ENCODE measurements at regions not wholly inside any gene's neighbourhood (a gene's known extent, or its start where the extent isn't known, plus 50 kb on each side); places are given as distances from the start of the nearest gene placed in this dataset.
"Not testable (repeated sequence)": the region's sequence is repeated elsewhere in the genome, so short reads cannot be mapped to it uniquely, and the experiment has no call there.

DNA sequence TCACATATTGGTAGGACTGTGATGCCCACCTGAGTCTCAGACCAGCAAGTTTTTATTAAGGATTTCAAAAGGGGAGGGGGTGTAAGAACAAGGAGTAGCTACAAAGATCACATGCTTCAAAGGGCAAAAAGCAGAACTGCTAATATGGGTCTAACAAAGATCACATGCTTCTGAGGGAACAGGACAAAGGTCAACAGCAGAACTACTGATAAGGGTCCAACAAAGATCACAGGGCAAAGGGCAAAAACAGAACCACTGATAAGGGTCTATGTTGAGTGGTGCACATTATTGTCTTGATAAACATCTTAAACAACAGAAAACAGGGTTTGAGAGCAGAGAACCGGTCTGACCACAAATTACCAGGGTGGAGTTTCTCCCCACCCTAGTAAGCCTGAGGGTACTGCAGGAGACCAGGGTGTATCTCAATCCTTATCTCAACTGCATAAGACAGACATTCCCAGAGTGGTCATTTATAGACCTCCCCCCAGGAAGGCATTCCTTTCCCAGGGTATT, 214.5 kb upstream of the CHD1 start:
- DNase-seq = not testable (repeated sequence)

DNA sequence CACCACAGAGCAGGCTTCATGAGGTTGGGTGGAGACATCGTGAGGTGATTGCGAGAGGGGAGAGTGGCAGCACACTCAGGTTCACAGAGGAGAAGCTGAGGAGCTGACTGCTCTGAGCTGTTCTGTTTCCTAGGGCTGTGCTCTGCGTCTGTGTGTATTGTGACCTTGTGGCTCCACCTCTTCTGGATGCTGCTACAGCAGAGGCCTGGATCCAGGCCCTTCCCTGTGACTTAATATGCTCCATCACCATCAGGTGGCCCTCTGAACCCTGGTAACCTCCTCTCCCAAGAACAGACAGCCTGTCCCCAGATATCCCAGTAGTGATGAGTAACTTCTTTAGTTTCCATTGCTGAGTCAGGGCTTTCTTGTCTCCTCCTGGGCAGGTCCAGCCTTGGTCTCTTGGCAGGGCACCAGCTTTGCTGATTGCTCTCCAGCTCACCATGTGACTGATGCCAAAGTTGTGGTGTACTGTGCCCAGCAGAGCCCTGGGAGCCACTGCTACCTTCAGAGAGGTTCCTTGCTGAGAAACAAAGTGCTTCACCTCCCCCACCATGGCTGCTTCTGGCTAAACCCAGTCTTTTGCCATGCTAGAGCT, 212.8 kb upstream of the CHD1 start:
- DNase-seq = no peak

DNA sequence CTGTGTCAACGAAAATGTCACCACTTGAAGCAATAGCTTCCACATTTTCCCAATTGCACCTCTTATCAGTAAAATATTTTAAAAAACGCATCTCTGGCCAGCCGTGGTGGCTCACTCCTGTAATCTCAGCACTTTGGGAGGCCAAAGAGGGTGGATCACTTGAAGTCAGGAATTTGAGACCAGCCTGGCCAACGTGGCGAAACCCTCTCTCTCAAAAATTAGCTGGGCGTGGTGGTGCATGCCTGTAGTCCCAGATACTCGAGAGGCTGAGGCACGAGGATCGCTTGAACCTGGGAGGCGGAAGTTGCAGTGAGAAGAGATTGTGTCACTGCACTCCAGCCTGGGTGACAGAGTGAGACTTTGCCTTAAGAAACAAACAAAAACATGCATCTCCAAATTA, 210.1 kb upstream of the CHD1 start:
- DNase-seq = no peak

DNA sequence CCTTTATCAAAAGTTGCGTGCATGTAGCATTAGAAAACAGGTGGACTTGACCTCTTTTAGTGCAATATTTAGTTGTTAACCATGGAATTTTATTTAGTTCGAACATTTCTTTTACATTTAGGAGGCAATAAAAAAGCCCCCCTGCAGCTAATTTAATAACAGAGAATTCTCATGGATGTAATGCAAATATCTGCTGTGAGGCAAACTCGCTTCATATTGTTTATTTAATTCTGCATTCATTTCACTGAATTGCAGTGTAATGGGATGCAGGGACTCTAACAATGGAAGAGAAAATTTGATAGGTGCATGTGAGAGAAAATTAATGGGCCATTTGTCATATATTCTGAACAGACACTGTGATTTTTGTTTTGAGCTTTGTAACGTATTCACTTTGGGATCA, 205.1 kb upstream of the CHD1 start:
- no peak for DNase-seq

- DNase-seq = no peak
Observed at GRCh38 chr5:99129768-99130501, 201.1 kb upstream of the CHD1 start.

GRCh38 chr5:99122976-99123375, 194.2 kb upstream of the CHD1 start:
- no peak for DNase-seq

DNA sequence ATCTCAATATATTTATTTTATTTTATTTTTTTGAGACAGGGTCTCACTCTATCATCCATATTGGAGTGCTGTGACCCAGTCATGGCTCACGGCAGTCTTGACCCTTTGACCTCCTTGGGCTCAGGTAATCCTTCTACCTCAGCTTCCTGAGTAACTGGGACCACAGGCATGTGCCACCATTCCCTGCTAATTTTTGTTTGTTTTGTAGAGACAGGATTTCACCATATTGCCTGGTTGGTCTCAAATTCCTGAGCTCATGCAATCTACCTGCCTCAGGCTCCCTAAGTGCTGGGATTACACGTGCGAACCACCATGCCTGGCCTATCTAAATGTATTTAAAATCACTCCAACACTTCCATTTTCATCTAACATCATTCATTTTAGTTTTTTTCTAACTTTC, 190.5 kb upstream of the CHD1 start:
- no peak for DNase-seq

DNA sequence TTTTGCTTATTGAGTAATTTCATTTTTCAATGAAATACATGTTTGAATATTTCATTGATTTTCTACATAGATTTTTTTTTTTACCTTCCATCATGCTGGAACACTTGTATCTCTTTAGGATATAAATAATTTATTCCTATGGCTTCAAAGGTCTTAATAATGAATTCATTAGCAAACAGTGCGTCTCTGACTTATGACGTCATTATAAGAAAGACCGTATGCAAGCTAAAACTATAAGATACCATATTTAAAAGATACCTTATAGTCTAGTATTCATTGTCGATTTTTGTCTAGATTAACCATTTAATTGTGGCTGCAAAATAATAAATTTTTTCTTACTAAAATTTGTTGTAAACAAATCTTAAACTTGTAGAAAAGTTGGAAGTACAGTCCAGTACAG, 187.7 kb upstream of the CHD1 start:
- DNase-seq = no peak

- DNase-seq = no peak
Observed at GRCh38 chr5:99109894-99110293, 181.1 kb upstream of the CHD1 start.

- no peak for DNase-seq
Observed at GRCh38 chr5:99105216-99105615, 176.4 kb upstream of the CHD1 start.

DNA sequence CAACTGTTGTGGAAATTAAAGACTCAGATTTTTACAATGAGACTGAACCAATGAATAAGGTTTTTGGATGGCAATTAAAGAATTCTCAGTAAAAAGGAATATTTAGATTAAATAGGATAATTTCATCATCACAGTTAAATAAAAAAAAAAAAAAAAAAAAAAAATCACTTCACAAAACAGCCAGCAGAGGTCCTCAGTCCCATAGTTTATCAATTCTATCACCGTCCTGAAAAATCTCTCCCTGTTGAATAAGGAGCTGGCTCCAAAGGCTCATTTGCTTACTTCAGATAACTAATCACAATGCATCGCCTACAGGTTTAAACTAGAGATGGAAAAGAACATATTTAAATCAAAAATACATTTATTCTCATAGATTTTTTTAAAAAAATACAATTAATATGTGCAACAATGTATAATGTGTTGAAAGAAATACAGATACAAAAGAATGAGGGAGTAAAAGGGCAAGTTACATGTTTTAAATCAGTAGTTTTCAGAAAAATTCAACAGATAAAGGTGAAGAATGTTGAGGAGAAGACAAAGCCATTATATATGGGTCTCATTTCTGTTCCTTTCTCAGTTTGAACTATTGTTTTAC, 175.8 kb upstream of the CHD1 start:
- DNase-seq = peak in 1 of 58 donors; percentile 29

DNA sequence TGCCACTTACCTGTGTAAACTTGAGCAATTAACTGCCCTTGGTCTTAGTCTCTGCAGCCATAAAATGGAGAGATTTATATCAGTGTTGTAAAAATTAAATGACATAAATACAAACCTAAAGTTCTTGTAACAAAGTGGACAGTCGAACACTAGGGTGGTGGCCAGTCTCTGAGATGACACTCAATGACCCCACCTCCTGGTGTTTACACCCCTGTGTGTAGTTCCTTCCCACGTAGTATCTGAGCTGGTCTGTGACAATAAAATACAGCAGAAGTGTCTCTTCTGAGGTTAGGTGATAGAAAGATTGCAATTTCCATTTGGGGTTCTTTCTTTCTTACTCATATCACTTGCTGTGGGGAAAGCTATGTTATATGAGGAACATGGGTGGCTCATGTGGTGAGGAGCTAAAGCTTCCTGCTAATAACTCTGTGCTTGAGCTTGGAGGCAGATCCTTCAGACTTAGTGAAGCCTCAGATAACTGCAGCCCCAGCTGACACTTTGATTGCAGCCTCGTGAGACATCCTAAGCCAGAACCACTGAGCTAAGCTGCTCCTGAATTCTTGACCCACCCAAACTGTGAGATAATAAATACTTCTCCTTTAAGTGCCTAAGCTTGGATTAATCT, 173.4 kb upstream of the CHD1 start:
- DNase-seq = no peak

GRCh38 chr5:99099691-99100090, 170.9 kb upstream of the CHD1 start:
- DNase-seq = no peak

- DNase-seq = no peak
Observed at GRCh38 chr5:99089822-99090549, 161.2 kb upstream of the CHD1 start.

- no peak for DNase-seq
Observed at GRCh38 chr5:99088309-99088708, 159.5 kb upstream of the CHD1 start.

DNA sequence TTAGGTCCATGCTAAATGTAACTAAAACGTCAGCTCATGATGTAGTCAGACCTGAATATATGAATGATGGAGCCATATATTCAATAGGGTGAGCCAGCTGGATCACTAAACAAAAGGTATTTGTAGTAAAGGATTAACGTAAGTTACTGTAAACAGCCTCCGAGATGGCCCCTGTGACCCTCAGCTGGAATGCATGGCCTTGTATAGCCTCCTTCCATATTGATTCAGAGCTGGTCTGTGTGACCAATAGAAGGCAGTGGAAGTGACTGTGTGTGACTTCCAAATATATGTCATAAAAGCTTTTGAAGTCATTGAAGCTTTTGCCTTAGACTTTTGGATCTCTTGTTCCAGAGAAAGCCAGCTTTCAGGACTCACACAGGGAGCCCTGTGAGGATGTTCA, 154.4 kb upstream of the CHD1 start:
- DNase-seq = no peak

DNA sequence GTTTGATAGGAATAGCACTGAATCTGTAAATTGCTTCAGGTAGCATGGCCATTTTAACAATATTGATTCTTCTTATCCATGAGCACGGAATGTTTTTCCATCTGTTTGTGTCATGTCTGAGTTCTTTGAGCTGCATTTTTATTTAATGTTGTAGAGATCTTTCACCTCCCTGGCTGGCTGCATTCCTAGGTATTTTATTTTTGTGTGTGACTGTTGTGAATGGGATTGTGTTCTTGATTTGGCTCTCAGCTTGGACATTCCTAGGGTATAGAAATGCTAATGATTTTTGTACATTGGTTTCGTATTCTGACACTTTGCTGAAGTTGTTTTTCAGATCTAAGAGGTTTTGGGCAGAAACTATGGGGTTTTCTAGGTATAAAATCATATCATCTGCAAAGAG, 152.9 kb upstream of the CHD1 start:
- DNase-seq = no peak

DNA sequence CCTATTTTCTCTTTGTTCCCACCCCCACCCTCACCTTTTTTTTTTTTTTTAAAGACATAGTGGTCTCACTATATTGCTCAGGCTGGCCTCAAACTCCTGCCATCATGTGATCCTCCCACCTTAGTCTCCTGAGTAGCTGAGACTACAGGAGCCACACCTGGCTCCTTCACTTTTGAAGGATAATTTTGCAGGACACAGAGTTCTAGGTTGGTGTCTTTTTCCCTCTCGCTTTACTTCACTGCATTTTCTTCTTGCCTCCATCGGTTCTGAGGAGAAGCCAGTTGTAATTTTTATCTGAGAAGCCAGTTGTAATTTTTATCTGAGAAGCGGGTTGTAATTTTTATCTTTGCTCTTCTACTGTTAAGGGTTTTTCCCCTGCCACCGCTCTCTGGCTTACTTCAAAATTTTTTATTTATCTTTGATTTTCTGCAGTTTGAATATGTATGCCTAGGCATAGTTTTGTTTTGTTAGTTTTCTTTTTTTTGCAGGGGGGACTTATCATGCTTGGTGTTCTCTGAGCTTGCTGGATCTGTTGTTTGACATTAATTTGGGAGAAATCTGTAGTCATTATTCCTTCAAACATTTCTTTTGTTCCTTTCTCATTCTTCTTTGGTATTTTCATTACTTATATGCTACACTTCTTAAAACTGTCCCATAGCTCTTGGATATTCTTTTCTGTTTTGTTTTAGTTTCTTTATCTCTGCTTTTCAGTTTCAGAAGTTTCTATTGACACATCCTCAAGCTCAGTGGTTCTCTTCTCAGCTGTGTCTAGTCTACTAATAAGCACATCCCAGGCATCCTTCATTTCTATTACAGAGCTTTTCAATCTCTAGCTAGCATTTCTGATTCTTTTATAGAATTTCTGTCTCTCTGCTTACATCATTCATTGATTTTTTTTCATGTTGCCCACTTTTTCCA, 148.2 kb upstream of the CHD1 start:
- DNase-seq = no peak

- DNase-seq = no peak
Observed at GRCh38 chr5:99072846-99073245, 144.0 kb upstream of the CHD1 start.

GRCh38 chr5:99070822-99071221, 142.0 kb upstream of the CHD1 start:
- no peak for DNase-seq

- DNase-seq = no peak
Observed at GRCh38 chr5:99070362-99070761, 141.6 kb upstream of the CHD1 start.

Measured in anterior cingulate cortex (tissue), 58 donors.